WTC11 (cell line): ENCODE measurements at regions not wholly inside any gene's neighbourhood (a gene's known extent, or its start where the extent isn't known, plus 50 kb on each side); places are given as distances from the start of the nearest gene placed in this dataset.

Source experiments
- CREM ChIP-seq: sonication (generic); formaldehyde crosslinking; IDR thresholded peaks from 2 replicates; pipeline ENCODE4 v1.8.1; 2022; ENCODE audit warnings: mild to moderate bottlenecking, missing genetic modification reagents, moderate library complexity
- CTCF ChIP-seq: fragments of 200-600 bp; IDR thresholded peaks from 2 replicates; pipeline ENCODE4 v1.8.0; 2022; ENCODE audit warnings: antibody characterized with exemption
- FOXP4 ChIP-seq: sonication (generic); formaldehyde crosslinking; IDR thresholded peaks from 2 replicates; pipeline ENCODE4 v1.8.0; 2022; ENCODE audit warnings: mild to moderate bottlenecking, missing genetic modification reagents
- IRF2 ChIP-seq: sonication (generic); formaldehyde crosslinking; IDR thresholded peaks from 2 replicates; pipeline ENCODE4 v1.8.0; 2022; ENCODE audit warnings: low read depth, missing genetic modification reagents, borderline replicate concordance
- KAT7 ChIP-seq: sonication (generic); formaldehyde crosslinking; IDR thresholded peaks from 2 replicates; pipeline ENCODE4 v1.8.1; 2023; ENCODE audit warnings: missing genetic modification reagents, mild to moderate bottlenecking, borderline replicate concordance
- ZNF219 ChIP-seq: sonication (generic); formaldehyde crosslinking; IDR thresholded peaks from 2 replicates; pipeline ENCODE4 v1.8.0; 2023; ENCODE audit warnings: missing genetic modification reagents, mild to moderate bottlenecking, borderline replicate concordance
- TF ChIP-seq, protein P1 (sequence below): sonication (generic); formaldehyde crosslinking; IDR thresholded peaks from 2 replicates; pipeline ENCODE4 v1.8.1; 2023; ENCODE audit warnings: mild to moderate bottlenecking, missing genetic modification reagents

DNA sequence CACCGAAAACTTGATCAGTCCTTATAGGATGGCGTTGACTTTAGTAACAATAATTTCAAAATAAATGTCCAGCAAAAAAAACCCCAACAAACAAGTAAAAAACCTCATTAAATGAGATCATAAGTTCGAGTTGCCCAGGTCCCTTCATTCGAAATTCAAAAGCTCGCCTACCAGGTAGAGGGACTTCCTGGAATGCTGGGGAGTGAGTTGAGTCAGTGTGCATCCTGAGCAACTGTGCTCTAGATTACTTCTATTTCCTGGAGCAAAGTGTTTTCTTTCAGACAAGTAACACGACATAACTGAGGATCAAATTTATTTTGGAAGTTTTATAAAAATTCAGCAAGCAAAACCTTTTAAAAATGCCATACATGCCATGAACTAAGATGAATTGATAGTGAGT lies 511.9 kb upstream of the CITED2 start:
- no peak for TF ChIP-seq CTCF
- no peak for TF ChIP-seq KAT7 (CRISPR knock-in tag)
- no peak for TF ChIP-seq FOXP4 (CRISPR knock-in tag)
- TF ChIP-seq, protein P1, sequence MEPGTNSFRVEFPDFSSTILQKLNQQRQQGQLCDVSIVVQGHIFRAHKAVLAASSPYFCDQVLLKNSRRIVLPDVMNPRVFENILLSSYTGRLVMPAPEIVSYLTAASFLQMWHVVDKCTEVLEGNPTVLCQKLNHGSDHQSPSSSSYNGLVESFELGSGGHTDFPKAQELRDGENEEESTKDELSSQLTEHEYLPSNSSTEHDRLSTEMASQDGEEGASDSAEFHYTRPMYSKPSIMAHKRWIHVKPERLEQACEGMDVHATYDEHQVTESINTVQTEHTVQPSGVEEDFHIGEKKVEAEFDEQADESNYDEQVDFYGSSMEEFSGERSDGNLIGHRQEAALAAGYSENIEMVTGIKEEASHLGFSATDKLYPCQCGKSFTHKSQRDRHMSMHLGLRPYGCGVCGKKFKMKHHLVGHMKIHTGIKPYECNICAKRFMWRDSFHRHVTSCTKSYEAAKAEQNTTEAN (CRISPR knock-in tag), result no peak
- TF ChIP-seq ZNF219 (CRISPR knock-in tag), result no peak
- TF ChIP-seq CREM (CRISPR knock-in tag), result no peak
- no peak for TF ChIP-seq IRF2 (CRISPR knock-in tag)
